ENCODE measurements at regions not wholly inside any gene's neighbourhood (a gene's known extent, or its start where the extent isn't known, plus 50 kb on each side); places are given as distances from the start of the nearest gene placed in this dataset.

GRCh38 chr1:240031414-240031813 lies 60.3 kb upstream of the FMN2 start:
- Mint-ChIP-seq H3K36me3 (ENCODE audit: unreplicated experiment) (no peaks in the 10 kb centered on the region), H3K4me1 (ENCODE audit: low read depth, unreplicated experiment) (peaks cover 23% of the 10 kb centered on the region), H3K4me3 (ENCODE audit: unreplicated experiment) (no peak overlapping the region), H3K27ac (ENCODE audit: unreplicated experiment) (no peak overlapping the region), H3K9me3 (ENCODE audit: unreplicated experiment) (peaks cover 3% of the 10 kb centered on the region), H3K27me3 (ENCODE audit: unreplicated experiment) (peaks cover 2% of the 10 kb centered on the region)
- no peak for DNase-seq
- TF ChIP-seq CTCF (IDR thresholded peaks at IDR 0.05; ENCODE audit: partially characterized antibody, unreplicated experiment) = no peak

GRCh38 chr1:240033406-240033805 lies 58.3 kb upstream of the FMN2 start:
- no peak for TF ChIP-seq CTCF (IDR thresholded peaks at IDR 0.05; ENCODE audit: partially characterized antibody, unreplicated experiment)
- Mint-ChIP-seq H3K27me3 (ENCODE audit: unreplicated experiment) (peaks cover 2% of the 10 kb centered on the region), H3K9me3 (ENCODE audit: unreplicated experiment) (peaks cover 2% of the 10 kb centered on the region), H3K36me3 (ENCODE audit: unreplicated experiment) (no peaks in the 10 kb centered on the region), H3K27ac (ENCODE audit: unreplicated experiment) (no peak overlapping the region), H3K4me3 (ENCODE audit: unreplicated experiment) (no peak overlapping the region), H3K4me1 (ENCODE audit: low read depth, unreplicated experiment) (peaks cover 15% of the 10 kb centered on the region)
- DNase-seq = no peak

GRCh38 chr1:240036526-240036925 lies 55.2 kb upstream of the FMN2 start:
- Mint-ChIP-seq H3K4me1 (ENCODE audit: low read depth, unreplicated experiment) (no peaks in the 10 kb centered on the region), H3K36me3 (ENCODE audit: unreplicated experiment) (no peaks in the 10 kb centered on the region), H3K9me3 (ENCODE audit: unreplicated experiment) (no peaks in the 10 kb centered on the region), H3K4me3 (ENCODE audit: unreplicated experiment) (no peak overlapping the region), H3K27me3 (ENCODE audit: unreplicated experiment) (no peaks in the 10 kb centered on the region), H3K27ac (ENCODE audit: unreplicated experiment) (no peak overlapping the region)
- no peak for TF ChIP-seq CTCF (IDR thresholded peaks at IDR 0.05; ENCODE audit: partially characterized antibody, unreplicated experiment)
- no peak for DNase-seq

Measured in glutamatergic neuron (in vitro differentiated cells).